SK-N-SH (cell line): ENCODE measurements at regions not wholly inside any gene's neighbourhood (a gene's known extent, or its start where the extent isn't known, plus 50 kb on each side); places are given as distances from the start of the nearest gene placed in this dataset.

ENCODE experiments used
- CTCF ChIA-PET: fragments of 300-600, 350-600 bp; formaldehyde crosslinking; extraction: SDS; loops from one replicate; lab custom pipeline; 2021; lab: Yijun Ruan, JAX
- POLR2A ChIA-PET: fragments of 350-600 bp; sonication (Branson Sonifier 250); formaldehyde crosslinking; extraction: SDS; loops from one replicate; lab custom pipeline; 2020; ENCODE audit warnings: antibody characterized with exemption, inconsistent platforms; lab: Yijun Ruan, JAX
- DNase-seq: peaks from one replicate; pipeline ENCODE4 v3.0.0; 2012
- H2AFZ ChIP-seq: fragments of 200-600 bp; sonication (generic); 2 replicates; pipeline ENCODE4 v1.8.1; 2016; ENCODE audit warnings: antibody characterized with exemption, mild to moderate bottlenecking, low read depth
- H3F3A ChIP-seq: fragments of 200-600 bp; sonication (generic); replicated peaks from 2 replicates; pipeline ENCODE3; 2016; ENCODE audit warnings: antibody characterized with exemption, mild to moderate bottlenecking; ENCODE audit not compliant: insufficient read depth
- H3K27ac ChIP-seq, 2 experiments: fragments of 200-500 bp in 1 of 2; fragments of 200-600 bp in 1 of 2; sonication (Bioruptor generic) in 1 of 2; sonication (generic), shearing (Covaris generic) in 1 of 2; 2 replicates each; pipeline versions ENCODE4 v1.5.1 to v1.6.1; 2014 to 2016; ENCODE audit warnings: low read depth in 2 of 2, inconsistent platforms in 1 of 2, low read length in 1 of 2, mild to moderate bottlenecking in 1 of 2, mixed read lengths in 1 of 2
- H3K27me3 ChIP-seq: fragments of 200-600 bp; sonication (generic), shearing (Covaris generic); 2 replicates; pipeline ENCODE4 v1.6.1; 2016; ENCODE audit warnings: mixed run types; ENCODE audit not compliant: insufficient read depth
- H3K36me3 ChIP-seq, 2 experiments: fragments of 200-500 bp in 1 of 2; fragments of 200-600 bp in 1 of 2; sonication (Bioruptor generic) in 1 of 2; sonication (generic) in 1 of 2; replicated peaks in 1 of 2; 2 replicates each; pipeline versions ENCODE3 to v1.5.1; 2014 to 2016; ENCODE audit warnings: low read length in 1 of 2, mild to moderate bottlenecking in 1 of 2; ENCODE audit not compliant: insufficient read depth in 2 of 2, control insufficient read depth in 1 of 2
- H3K4me1 ChIP-seq, 2 experiments: fragments of 200-500 bp in 1 of 2; fragments of 200-600 bp in 1 of 2; sonication (Bioruptor generic) in 1 of 2; sonication (generic), shearing (Covaris generic) in 1 of 2; 2 replicates each; pipeline versions ENCODE4 v1.5.1 to v1.6.1; 2014 to 2016; ENCODE audit warnings: low read depth in 1 of 2, low read length in 1 of 2, mixed run types in 1 of 2; ENCODE audit not compliant: insufficient read depth in 2 of 2, control insufficient read depth in 1 of 2
- H3K4me2 ChIP-seq: fragments of 200-600 bp; sonication (generic), shearing (Covaris generic); 2 replicates; pipeline ENCODE4 v1.6.1; 2017; ENCODE audit warnings: mixed run types
- H3K4me3 ChIP-seq, 2 experiments: fragments of 200-500 bp in 1 of 2; fragments of 200-600 bp in 1 of 2; sonication (Bioruptor generic) in 1 of 2; sonication (generic), shearing (Covaris generic) in 1 of 2; 2 replicates each; pipeline versions ENCODE4 v1.5.1 to v1.8.1; 2014 to 2016; ENCODE audit warnings: low read depth in 2 of 2, inconsistent platforms in 1 of 2, low read length in 1 of 2, mild to moderate bottlenecking in 1 of 2, mixed read lengths in 1 of 2, moderate library complexity in 1 of 2
- H3K79me2 ChIP-seq: fragments of 200-600 bp; sonication (generic); 2 replicates; pipeline ENCODE4 v1.8.1; 2017; ENCODE audit warnings: mild to moderate bottlenecking; ENCODE audit not compliant: insufficient read depth
- H3K9ac ChIP-seq: fragments of 200-600 bp; sonication (generic); 2 replicates; pipeline ENCODE4 v1.6.1; 2017; ENCODE audit warnings: mixed run types
- H3K9me2 ChIP-seq: fragments of 200-600 bp; sonication (generic); 2 replicates; pipeline ENCODE4 v1.6.1; 2017; ENCODE audit warnings: mixed run types
- H3K9me3 ChIP-seq: fragments of 200-600 bp; sonication (generic); 2 replicates; pipeline ENCODE4 v1.6.1; 2017; ENCODE audit warnings: mixed run types, mild to moderate bottlenecking, moderate library complexity
- H4K20me1 ChIP-seq: fragments of 200-600 bp; sonication (generic); 2 replicates; pipeline ENCODE4 v1.6.1; 2017; ENCODE audit warnings: mild to moderate bottlenecking, mixed run types; ENCODE audit not compliant: insufficient read depth
- CHD2 ChIP-seq: fragments of 150-350 bp; IDR thresholded peaks from 2 replicates; pipeline ENCODE4 v1.6.1; 2018; ENCODE audit warnings: low read length; ENCODE audit not compliant: partially characterized antibody
- CTCF ChIP-seq: fragments of 200-600 bp; sonication (generic); IDR thresholded peaks from 2 replicates; pipeline ENCODE4 v1.6.1; 2017; ENCODE audit warnings: antibody characterized with exemption, mild to moderate bottlenecking, moderate library complexity
- ELF1 ChIP-seq: IDR thresholded peaks from 2 replicates; pipeline ENCODE4 v1.4.0; 2012
- EP300 ChIP-seq, 2 experiments: IDR thresholded peaks; 2 replicates each; pipeline versions ENCODE4 v1.4.0 to v1.6.1; 2012; ENCODE audit warnings: borderline replicate concordance in 1 of 2, low read depth in 1 of 2, low read length in 1 of 2
- FOXM1 ChIP-seq: IDR thresholded peaks from 2 replicates; pipeline ENCODE4 v1.4.0; 2012; ENCODE audit warnings: low read depth, mild to moderate bottlenecking
- GABPA ChIP-seq: IDR thresholded peaks from 2 replicates; pipeline ENCODE4 v1.4.0; 2012; ENCODE audit warnings: low read depth, mild to moderate bottlenecking
- GATA2 ChIP-seq: sonication (generic); formaldehyde crosslinking; IDR thresholded peaks from 2 replicates; pipeline ENCODE4 v1.5.0; 2020; ENCODE audit warnings: mild to moderate bottlenecking, missing genetic modification reagents
- JUND ChIP-seq: IDR thresholded peaks from 2 replicates; pipeline ENCODE4 v1.4.0; 2012
- MXI1 ChIP-seq: IDR thresholded peaks from 2 replicates; pipeline ENCODE4 v1.6.1; 2012; ENCODE audit warnings: mild to moderate bottlenecking, low read depth, low read length, improper control_type of control experiment
- SMC3 ChIP-seq: IDR thresholded peaks from 2 replicates; pipeline ENCODE4 v1.6.1; 2012; ENCODE audit warnings: low read depth, low read length, improper control_type of control experiment
- TAF1 ChIP-seq: IDR thresholded peaks from 2 replicates; pipeline ENCODE4 v1.6.1; 2012; ENCODE audit warnings: low read depth, mild to moderate bottlenecking, low read length, moderate library complexity, borderline replicate concordance
- TCF12 ChIP-seq: IDR thresholded peaks from 2 replicates; pipeline ENCODE4 v1.4.0; 2012
- TEAD4 ChIP-seq: IDR thresholded peaks from 2 replicates; pipeline ENCODE4 v1.4.0; 2012; ENCODE audit warnings: mild to moderate bottlenecking, borderline replicate concordance; ENCODE audit not compliant: insufficient read depth
- YY1 ChIP-seq: IDR thresholded peaks from 2 replicates; pipeline ENCODE4 v1.4.0; 2012; ENCODE audit warnings: low read depth, mild to moderate bottlenecking
- WGBS: methylation state at CpG from one replicate; pipeline ENCODE4 v1.1.6; 2017; ENCODE audit warnings: low lambda C conversion rate; 5-methylcytosine and 5-hydroxymethylcytosine counted together
- TF ChIP-seq, protein P1 (sequence below): IDR thresholded peaks from 2 replicates; pipeline ENCODE4 v1.6.1; 2012; ENCODE audit warnings: mild to moderate bottlenecking, low read depth, low read length, moderate library complexity
- TF ChIP-seq, protein P2 (sequence below): fragments of 150-350 bp; IDR thresholded peaks from 2 replicates; pipeline ENCODE4 v1.6.1; 2016; ENCODE audit warnings: mild to moderate bottlenecking, low read depth, low read length

- H3K9me2 ChIP-seq: no peaks in the 10 kb centered on the region
- no peak for DNase-seq
- no peak overlapping the region for H3K27ac ChIP-seq
- H3K4me1 ChIP-seq: no peaks in the 10 kb centered on the region
- H3F3A ChIP-seq: no peaks in the 10 kb centered on the region
- H3K27me3 ChIP-seq: peaks cover 5% of the 10 kb centered on the region; the same call in 1 of the 2 replicates
- TF ChIP-seq JUND (no peak), TCF12 (no peak), EP300 (IDR thresholded peaks at IDR 0.05; ENCODE audit: borderline replicate concordance in 1 of 2, low read depth in 1 of 2, low read length in 1 of 2) (no peak), CHD2 (no peak), GATA2 (CRISPR knock-in tag) (no peak), TAF1 (no peak), SMC3 (no peak)
- TF ChIP-seq, protein P1, sequence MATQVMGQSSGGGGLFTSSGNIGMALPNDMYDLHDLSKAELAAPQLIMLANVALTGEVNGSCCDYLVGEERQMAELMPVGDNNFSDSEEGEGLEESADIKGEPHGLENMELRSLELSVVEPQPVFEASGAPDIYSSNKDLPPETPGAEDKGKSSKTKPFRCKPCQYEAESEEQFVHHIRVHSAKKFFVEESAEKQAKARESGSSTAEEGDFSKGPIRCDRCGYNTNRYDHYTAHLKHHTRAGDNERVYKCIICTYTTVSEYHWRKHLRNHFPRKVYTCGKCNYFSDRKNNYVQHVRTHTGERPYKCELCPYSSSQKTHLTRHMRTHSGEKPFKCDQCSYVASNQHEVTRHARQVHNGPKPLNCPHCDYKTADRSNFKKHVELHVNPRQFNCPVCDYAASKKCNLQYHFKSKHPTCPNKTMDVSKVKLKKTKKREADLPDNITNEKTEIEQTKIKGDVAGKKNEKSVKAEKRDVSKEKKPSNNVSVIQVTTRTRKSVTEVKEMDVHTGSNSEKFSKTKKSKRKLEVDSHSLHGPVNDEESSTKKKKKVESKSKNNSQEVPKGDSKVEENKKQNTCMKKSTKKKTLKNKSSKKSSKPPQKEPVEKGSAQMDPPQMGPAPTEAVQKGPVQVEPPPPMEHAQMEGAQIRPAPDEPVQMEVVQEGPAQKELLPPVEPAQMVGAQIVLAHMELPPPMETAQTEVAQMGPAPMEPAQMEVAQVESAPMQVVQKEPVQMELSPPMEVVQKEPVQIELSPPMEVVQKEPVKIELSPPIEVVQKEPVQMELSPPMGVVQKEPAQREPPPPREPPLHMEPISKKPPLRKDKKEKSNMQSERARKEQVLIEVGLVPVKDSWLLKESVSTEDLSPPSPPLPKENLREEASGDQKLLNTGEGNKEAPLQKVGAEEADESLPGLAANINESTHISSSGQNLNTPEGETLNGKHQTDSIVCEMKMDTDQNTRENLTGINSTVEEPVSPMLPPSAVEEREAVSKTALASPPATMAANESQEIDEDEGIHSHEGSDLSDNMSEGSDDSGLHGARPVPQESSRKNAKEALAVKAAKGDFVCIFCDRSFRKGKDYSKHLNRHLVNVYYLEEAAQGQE: peak; percentile 67
- no peak overlapping the region for H3K4me2 ChIP-seq
- CTCF ChIA-PET: no interaction called here
- H3K9ac ChIP-seq: no peak overlapping the region
- no peak overlapping the region for H2AFZ ChIP-seq
- WGBS: 23% methylated on average over 2 of the region's 2 CpGs
- no peaks in the 10 kb centered on the region for H4K20me1 ChIP-seq
- H3K9me3 ChIP-seq: no peaks in the 10 kb centered on the region
- H3K79me2 ChIP-seq: no peaks in the 10 kb centered on the region
- POLR2A ChIA-PET: no interaction called here
- H3K4me3 ChIP-seq: no peak overlapping the region
- no peaks in the 10 kb centered on the region for H3K36me3 ChIP-seq
Observed at GRCh38 chr6:4240148-4240547, 104.8 kb upstream of the ECI2 start.

GRCh38 chr6:4225161-4225872, 89.9 kb upstream of the ECI2 start:
- H3K4me3 ChIP-seq: no peak overlapping the region
- no peaks in the 10 kb centered on the region for H3K79me2 ChIP-seq
- H3K9me3 ChIP-seq: no peaks in the 10 kb centered on the region
- POLR2A ChIA-PET: no interaction called here
- DNase-seq: no peak
- H3K9me2 ChIP-seq: no peaks in the 10 kb centered on the region
- H3K4me2 ChIP-seq: no peak overlapping the region
- no peaks in the 10 kb centered on the region for H3F3A ChIP-seq
- TF ChIP-seq YY1 (no peak), FOXM1 (no peak), CTCF (peak; percentile 27), MXI1 (no peak), GATA2 (CRISPR knock-in tag) (no peak), GABPA (no peak), TEAD4 (no peak), ELF1 (no peak)
- TF ChIP-seq, protein P2, sequence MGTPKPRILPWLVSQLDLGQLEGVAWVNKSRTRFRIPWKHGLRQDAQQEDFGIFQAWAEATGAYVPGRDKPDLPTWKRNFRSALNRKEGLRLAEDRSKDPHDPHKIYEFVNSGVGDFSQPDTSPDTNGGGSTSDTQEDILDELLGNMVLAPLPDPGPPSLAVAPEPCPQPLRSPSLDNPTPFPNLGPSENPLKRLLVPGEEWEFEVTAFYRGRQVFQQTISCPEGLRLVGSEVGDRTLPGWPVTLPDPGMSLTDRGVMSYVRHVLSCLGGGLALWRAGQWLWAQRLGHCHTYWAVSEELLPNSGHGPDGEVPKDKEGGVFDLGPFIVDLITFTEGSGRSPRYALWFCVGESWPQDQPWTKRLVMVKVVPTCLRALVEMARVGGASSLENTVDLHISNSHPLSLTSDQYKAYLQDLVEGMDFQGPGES: no peak
- TF ChIP-seq, all 33 proteins: peak for 1
- no peaks in the 10 kb centered on the region; a peak in 1 of 4 replicates for H3K4me1 ChIP-seq
- WGBS: 64% methylated on average over 6 of the region's 9 CpGs
- no peak overlapping the region for H3K9ac ChIP-seq
- no peaks in the 10 kb centered on the region for H4K20me1 ChIP-seq
- no peaks in the 10 kb centered on the region; the same call in 1 of the 2 replicates for H3K27me3 ChIP-seq
- H3K36me3 ChIP-seq: no peaks in the 10 kb centered on the region
- no peak overlapping the region for H2AFZ ChIP-seq
- CTCF ChIA-PET: interaction anchor here (0.6 kb wide), 2 partner anchors 31 to 692 kb away, joined by 3 read pairs; no protein-coding TSS in a partner anchor
- H3K27ac ChIP-seq: no peak overlapping the region
